Kidney (tissue), 13 donors: ENCODE measurements at regions not wholly inside any gene's neighbourhood (a gene's known extent, or its start where the extent isn't known, plus 50 kb on each side); places are given as distances from the start of the nearest gene placed in this dataset.
A peak's percentile ranks its signal among the peaks of the same experiment; 100 is the strongest.

ENCODE experiments used
- DNase-seq, 5 donors: peaks; one replicate each; pipeline ENCODE4 v3.0.0-alpha.2; 2013 to 2020
- FAIRE-seq: peaks from 2 replicates; lab custom pipeline; 2012; peaks lifted over from hg19 to GRCh38; lab: Jason Lieb, UNC
- H3K27ac ChIP-seq, 2 donors: one replicate each; pipeline ENCODE4 v1.7.0; 2013; ENCODE audit warnings: low read depth in 2 of 2, low read length in 2 of 2, inconsistent platforms in 1 of 2
- H3K27me3 ChIP-seq: one replicate; pipeline ENCODE4 v1.7.1; 2013; ENCODE audit warnings: low read length, inconsistent platforms; ENCODE audit not compliant: control insufficient read depth, insufficient read depth
- H3K36me3 ChIP-seq, 3 donors: one replicate each; pipeline versions ENCODE4 v1.7.0 to v1.7.1; 2013; ENCODE audit warnings: low read length in 3 of 3, control low read depth in 1 of 3, inconsistent platforms in 1 of 3; ENCODE audit not compliant: insufficient read depth in 3 of 3, control insufficient read depth in 2 of 3
- H3K4me1 ChIP-seq, 3 donors: one replicate each; pipeline versions ENCODE4 v1.7.0 to v1.7.1; 2013; ENCODE audit warnings: low read length in 3 of 3, inconsistent platforms in 1 of 3, low read depth in 1 of 3; ENCODE audit not compliant: control insufficient read depth in 2 of 3, insufficient read depth in 2 of 3
- H3K4me3 ChIP-seq, 3 donors: one replicate each; pipeline versions ENCODE4 v1.7.0 to v1.8.1; 2013; ENCODE audit warnings: low read length in 3 of 3, control low read depth in 1 of 3, inconsistent platforms in 1 of 3
- H3K9ac ChIP-seq, 3 donors: one replicate each; pipeline versions ENCODE4 v1.7.0 to v1.7.1; 2013; ENCODE audit warnings: low read length in 3 of 3, control low read depth in 1 of 3, inconsistent platforms in 1 of 3
- H3K9me3 ChIP-seq, 3 donors: one replicate each; pipeline versions ENCODE4 v1.7.0 to v1.7.1; 2013; ENCODE audit warnings: low read length in 3 of 3, control low read depth in 1 of 3, inconsistent platforms in 1 of 3; ENCODE audit not compliant: control insufficient read depth in 2 of 3, insufficient read depth in 1 of 3
- intact Hi-C: fragments of 100-400 bp; cut with DNase I; formaldehyde crosslinking; loops from one replicate; pipeline ENCODE4 v1.11.1; 2022
- TF ChIP-seq, protein P1 (sequence below): IDR thresholded peaks from 3 replicates; pipeline ENCODE4 v1.5.1; 2012; ENCODE audit warnings: mild to moderate bottlenecking, moderate library complexity, borderline replicate concordance; ENCODE audit not compliant: insufficient read depth; ENCODE audit errors: extremely low read depth
- donor health status: control.
- donor health status: control.
- donor health status: control.
- donor health status: control.
- donor health status: control.
- donor health status: DM: yes; HTN: yes; CAD: no.
- donor health status: Normal renal cell carcinoma (clear cell type).

- H3K9ac ChIP-seq, result no peak overlapping the region
- FAIRE-seq (no peak), DNase-seq (no peak)
- no peaks in the 10 kb centered on the region for H3K4me1 ChIP-seq
- no peak overlapping the region for H3K27ac ChIP-seq
- TF ChIP-seq, protein P1, sequence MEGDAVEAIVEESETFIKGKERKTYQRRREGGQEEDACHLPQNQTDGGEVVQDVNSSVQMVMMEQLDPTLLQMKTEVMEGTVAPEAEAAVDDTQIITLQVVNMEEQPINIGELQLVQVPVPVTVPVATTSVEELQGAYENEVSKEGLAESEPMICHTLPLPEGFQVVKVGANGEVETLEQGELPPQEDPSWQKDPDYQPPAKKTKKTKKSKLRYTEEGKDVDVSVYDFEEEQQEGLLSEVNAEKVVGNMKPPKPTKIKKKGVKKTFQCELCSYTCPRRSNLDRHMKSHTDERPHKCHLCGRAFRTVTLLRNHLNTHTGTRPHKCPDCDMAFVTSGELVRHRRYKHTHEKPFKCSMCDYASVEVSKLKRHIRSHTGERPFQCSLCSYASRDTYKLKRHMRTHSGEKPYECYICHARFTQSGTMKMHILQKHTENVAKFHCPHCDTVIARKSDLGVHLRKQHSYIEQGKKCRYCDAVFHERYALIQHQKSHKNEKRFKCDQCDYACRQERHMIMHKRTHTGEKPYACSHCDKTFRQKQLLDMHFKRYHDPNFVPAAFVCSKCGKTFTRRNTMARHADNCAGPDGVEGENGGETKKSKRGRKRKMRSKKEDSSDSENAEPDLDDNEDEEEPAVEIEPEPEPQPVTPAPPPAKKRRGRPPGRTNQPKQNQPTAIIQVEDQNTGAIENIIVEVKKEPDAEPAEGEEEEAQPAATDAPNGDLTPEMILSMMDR, result no peak
- intact Hi-C loops, result no loop called here
- no peak overlapping the region for H3K4me3 ChIP-seq
- no peaks in the 10 kb centered on the region for H3K9me3 ChIP-seq
- peaks cover 2% of the 10 kb centered on the region for H3K27me3 ChIP-seq
- H3K36me3 ChIP-seq, result no peaks in the 10 kb centered on the region
These were observed 83.9 kb downstream of the SOX9 start for GRCh38 chr17:72204742-72205141.

DNA sequence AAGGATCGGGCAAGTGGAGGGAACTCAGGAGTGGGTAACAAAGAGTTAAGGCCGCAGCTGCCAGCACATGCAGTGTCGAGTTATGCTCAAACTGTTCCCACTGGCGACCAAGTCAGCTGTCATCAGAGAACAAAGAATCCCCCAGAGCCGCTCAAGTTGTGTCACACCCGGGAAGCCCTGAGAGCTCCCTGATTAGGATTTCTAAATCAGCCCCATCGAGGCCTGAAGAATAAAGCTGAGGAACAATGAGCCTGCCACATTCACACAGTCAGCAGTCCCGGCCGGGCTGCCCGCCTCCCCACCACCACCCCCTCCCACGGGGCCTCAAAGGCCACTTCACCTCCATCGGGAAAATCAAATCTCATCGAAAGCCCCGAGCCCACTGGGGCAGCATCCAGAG is 84.5 kb downstream of the SOX9 start:
- TF ChIP-seq, protein P1, result no peak
- H3K4me3 ChIP-seq, result no peak overlapping the region
- H3K4me1 ChIP-seq, result no peaks in the 10 kb centered on the region
- H3K27me3 ChIP-seq, result peaks cover 2% of the 10 kb centered on the region
- intact Hi-C loops, result no loop called here
- H3K36me3 ChIP-seq, result no peaks in the 10 kb centered on the region
- FAIRE-seq (no peak), DNase-seq (peak in 4 of 5 donors; percentile 34 to 58 (median 44))
- no peak overlapping the region for H3K9ac ChIP-seq
- H3K27ac ChIP-seq, result no peak overlapping the region
- no peaks in the 10 kb centered on the region for H3K9me3 ChIP-seq

GRCh38 chr17:72205822-72206221 is 85.0 kb downstream of the SOX9 start:
- TF ChIP-seq, protein P1, result no peak
- Histone ChIP-seq H3K4me3 (no peak overlapping the region), H3K27me3 (peaks cover 2% of the 10 kb centered on the region), H3K9me3 (no peaks in the 10 kb centered on the region), H3K27ac (no peak overlapping the region), H3K9ac (no peak overlapping the region), H3K36me3 (no peaks in the 10 kb centered on the region), H3K4me1 (no peaks in the 10 kb centered on the region)
- no peak for FAIRE-seq
- no peak for DNase-seq
- intact Hi-C loops, result no loop called here

DNA sequence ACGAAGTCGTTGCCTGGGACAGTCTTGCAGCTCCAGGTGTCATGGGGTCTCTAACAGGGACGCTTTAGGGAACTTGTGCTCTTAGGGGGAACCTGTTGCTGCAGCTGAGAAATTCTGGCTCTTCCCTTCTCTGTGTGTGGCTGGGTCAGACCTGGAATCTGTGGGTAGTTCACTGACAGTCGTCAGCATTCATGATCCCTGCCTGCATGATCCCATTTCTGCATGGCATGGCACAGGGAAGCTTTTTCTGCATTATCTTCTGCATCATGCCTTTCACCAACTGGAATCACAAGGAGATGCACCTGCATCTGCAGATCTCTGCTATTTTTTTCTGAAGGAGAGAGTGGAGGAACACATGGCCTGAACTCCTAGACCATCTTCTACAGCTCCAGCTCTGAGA is 85.6 kb downstream of the SOX9 start:
- Histone ChIP-seq H3K27ac (no peak overlapping the region), H3K4me3 (no peak overlapping the region), H3K9me3 (no peaks in the 10 kb centered on the region), H3K9ac (no peak overlapping the region), H3K36me3 (no peaks in the 10 kb centered on the region), H3K27me3 (peaks cover 2% of the 10 kb centered on the region), H3K4me1 (no peaks in the 10 kb centered on the region)
- intact Hi-C loops, result no loop called here
- TF ChIP-seq, protein P1, result no peak
- FAIRE-seq, result no peak
- DNase-seq, result peak in 1 of 5 donors; percentile 29
